Posterior cingulate gyrus (tissue), 11 donors: ENCODE measurements at regions not wholly inside any gene's neighbourhood (a gene's known extent, or its start where the extent isn't known, plus 50 kb on each side); places are given as distances from the start of the nearest gene placed in this dataset.
"Not testable (repeated sequence)": the region's sequence is repeated elsewhere in the genome, so short reads cannot be mapped to it uniquely, and the experiment has no call there.

Experiments used
- DNase-seq, 10 donors: peaks; one replicate each; pipeline versions ENCODE4 v3.0.0 to v3.0.0-alpha.2; 2020 to 2021; ENCODE audit warnings: mixed read lengths in 3 of 10
- intact Hi-C: fragments of 100-400 bp; cut with DNase I; formaldehyde crosslinking; loops from one replicate; pipeline ENCODE4 v1.15.1; 2023

DNA sequence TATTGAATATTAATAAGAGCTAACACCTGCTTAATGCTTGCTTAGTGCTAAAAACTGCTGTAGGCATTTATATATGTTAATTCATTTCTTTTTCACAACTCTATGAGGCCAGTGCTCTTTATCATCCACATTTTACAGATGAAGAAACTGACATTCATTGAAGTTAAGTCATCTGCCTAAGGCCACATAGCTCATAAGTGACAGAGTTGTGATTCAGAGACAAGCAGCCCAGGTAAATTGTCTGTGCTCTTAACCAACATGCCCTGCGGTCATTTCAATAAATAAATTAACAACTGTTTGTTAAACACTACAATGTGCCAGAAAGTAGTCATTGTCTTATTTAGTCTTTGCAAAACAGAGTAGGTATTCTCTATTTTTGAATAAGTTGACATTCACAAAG is 1354.4 kb upstream of the C9orf72 start:
- intact Hi-C loops: no loop called here

DNA sequence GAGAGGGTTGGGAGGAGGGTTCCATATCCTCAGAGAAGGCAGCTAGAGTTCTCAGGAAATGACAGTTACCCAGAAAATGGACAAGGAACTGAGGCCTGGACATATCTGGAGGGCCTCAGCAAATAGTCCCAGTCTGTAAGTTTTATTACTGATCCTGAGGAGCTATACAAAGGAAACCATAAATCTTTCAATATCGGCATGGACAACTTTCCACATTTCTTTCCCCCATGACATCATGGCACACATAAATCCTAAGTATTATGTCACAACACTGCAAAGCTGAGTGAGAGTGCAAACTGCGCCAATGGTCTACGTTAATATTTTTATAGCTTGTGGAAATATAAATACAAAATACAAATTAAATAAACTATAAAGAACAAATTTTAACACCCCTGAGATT is 1356.2 kb upstream of the C9orf72 start:
- no peak for DNase-seq
- intact Hi-C loops: no loop called here

More for the DNA sequence above, 1354.4 kb upstream of the C9orf72 start:
- DNase-seq: no peak

DNA sequence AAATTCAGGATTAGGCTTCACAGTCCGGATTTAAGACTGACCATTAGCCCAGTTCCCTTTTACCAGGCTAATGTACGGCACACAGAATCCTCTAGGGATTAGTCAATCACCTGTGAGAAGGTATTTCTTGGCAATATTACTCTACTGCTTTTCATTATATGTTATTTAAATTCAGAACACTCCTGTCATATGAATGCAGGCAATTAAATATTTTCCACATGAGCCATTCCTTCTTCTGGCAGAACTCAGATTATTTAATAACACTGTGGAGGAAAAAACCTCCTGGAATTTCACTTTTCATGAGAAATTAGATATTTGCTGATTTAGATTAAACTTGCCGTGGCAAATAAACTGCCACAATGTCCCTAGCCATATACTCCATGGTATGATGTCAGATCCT is 1357.5 kb upstream of the C9orf72 start:
- no peak for DNase-seq
- intact Hi-C loops: no loop called here

DNA sequence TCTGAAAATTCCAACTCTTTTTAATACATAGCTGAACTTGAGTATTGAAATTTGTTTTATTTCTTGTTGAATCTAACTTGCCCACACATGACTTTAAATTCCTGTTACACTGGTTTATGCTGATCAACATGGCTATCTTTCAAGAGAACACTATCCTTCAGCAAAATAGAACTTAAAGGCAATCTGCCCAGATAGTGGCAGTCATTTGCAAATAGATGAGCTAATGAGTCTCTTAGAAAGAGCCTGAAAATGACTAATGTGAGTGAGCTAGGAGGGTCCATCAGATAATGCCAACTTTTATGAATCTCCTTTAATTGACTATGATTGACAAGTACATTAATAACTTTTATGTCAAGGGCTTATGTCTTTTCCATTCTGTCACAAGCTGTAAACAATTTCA is 1360.8 kb upstream of the C9orf72 start:
- intact Hi-C loops: no loop called here
- no peak for DNase-seq

DNA sequence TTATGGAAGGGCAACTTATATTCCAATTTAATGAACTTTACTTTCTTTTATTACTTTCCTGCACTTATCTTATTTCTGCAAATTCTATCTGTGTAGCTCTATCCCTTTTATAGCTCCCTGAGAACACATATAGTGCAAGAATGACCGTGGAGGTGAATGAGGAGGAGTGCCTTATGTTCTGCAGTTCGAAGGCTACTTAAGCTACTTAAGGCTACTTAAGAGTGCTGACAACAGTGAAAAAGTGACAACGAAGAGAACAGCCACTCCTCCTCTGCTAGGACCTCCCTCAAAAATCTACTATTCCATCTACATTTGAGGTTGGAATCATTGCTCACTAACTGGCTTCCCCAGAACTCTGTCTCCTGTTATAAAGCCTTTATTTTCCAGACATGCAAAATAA is 1365.7 kb upstream of the C9orf72 start:
- DNase-seq: no peak
- intact Hi-C loops: no loop called here

DNA sequence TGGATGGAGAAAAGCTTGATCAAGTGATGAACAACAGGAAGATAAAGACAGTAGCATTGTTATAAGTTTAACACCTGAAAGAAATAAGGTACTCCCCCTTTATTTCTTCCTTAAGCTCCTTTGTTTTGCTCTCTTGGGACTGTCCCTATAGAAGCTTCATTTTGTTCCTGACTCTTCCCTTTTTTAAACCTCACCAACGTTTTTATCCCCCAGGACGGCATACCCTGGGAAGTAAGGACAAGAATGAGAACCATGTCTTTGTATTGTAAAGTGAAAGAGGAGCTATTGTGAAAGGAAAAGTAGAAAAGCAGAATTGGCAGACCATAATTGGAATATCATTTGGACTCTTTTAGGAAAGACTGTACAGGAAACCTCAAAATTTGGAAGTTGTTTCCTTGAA is 1368.6 kb upstream of the C9orf72 start:
- DNase-seq: no peak
- intact Hi-C loops: no loop called here

DNA sequence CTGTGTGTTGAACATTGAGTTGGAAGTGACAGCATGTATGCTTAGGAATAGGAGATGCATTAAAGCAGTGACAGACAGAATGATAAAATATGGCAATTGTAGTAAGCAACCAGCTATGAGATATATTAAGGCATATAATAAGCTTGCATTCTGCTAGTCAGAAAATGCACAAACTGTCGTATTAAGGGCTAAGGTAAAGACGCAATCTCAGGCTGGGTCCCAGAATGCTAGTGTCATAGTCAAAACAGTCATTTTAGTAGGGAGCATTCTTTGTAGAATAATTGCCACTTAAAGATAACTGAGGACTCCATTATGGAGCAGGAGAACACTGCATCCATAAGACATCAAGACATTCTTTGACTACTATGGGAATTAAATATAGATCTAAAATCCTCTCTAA is 1369.7 kb upstream of the C9orf72 start:
- intact Hi-C loops: no loop called here

DNA sequence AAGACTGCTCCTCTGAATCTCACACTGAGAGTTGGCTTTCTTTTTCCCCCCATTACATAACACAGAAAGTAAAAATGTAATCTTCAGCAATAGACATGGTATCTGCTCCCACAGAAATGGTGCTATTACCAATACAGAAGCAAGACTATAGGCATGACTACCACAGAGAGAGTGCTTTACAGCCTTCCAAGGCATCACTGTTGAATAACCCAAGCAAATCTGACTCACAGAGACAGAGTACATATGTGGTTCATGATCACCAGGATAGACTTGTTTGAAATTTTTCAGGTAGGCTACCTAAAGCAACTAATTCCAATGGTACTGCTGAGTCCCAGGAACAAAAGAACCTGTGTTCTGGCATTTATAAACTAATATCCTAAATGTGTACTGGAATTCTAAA is 1373.4 kb upstream of the C9orf72 start:
- DNase-seq: no peak
- intact Hi-C loops: no loop called here

More for the DNA sequence above, 1369.7 kb upstream of the C9orf72 start:
- DNase-seq: no peak

DNA sequence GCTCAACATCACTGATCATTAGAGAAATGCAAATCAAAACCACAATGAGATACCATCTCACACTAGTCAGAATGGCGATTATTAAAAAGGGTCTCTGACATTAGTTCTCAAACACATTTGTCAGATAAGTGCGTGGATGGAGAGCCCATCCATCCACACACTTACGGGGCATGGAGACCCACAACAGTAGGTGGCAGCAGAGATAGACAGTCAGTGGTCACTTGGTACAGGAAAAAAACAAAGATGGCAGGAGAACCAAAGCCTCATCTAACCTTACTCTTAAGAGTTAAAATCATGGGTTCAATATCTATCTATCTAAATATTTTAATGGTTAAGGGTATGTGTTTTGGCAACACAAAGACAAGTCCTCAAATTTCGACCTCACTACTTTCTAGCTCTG is 1378.7 kb upstream of the C9orf72 start:
- DNase-seq: no peak
- intact Hi-C loops: no loop called here

DNA sequence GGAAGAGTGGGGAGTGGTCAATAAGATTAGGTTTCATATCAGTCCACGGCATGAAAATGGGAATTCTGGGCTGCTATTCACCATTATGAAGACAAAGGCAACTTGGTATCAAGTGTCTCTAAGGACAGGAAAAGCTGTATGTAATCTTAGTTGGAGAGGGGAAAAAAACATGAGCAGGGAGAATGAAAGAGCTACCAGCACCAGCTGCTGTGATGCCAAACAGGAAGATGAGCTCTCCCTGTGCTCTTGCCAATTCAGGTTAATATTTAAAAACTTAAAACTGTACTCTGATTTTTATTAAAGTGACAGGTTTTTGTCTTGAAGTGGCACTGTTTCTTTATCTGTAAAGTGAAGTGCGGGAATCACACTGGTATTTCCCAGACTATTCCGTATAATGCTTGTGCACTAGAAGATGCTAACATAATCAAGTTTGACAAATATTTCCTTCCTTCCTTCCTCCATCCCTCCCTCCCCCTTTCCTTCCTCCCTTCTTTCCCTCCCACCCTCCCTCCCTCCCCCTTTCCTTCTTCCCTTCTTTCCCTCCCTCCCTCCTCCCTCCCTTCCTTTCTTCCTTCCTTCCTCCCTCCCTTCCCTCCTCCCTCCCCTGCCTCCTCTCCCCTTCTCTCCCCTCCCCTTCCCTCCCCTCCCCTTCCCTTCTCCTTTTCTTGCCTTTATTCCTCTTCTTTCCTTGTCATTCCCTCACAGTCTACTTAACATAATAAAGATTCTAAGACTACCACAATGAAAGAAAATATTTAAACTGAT is 1383.0 kb upstream of the C9orf72 start:
- intact Hi-C loops: no loop called here
- DNase-seq: no peak

DNA sequence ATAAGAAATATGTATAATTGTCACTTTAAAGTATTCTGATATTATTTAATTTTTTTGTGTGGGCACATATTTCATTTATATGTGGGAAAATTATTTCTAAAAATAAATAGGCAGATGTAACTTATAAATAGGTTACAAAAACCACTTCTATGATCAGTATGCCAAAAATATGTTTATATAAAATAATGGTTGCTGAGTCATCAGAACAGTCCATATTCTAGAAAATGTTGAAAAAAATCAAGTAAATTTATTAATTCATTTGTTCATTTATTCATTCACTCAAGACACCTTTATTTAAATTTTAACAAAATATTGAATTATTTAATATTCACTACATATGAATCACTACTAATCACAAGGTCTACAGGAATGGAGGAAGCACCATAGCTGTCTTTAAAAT is 1387.3 kb upstream of the C9orf72 start:
- intact Hi-C loops: no loop called here
- no peak for DNase-seq

DNA sequence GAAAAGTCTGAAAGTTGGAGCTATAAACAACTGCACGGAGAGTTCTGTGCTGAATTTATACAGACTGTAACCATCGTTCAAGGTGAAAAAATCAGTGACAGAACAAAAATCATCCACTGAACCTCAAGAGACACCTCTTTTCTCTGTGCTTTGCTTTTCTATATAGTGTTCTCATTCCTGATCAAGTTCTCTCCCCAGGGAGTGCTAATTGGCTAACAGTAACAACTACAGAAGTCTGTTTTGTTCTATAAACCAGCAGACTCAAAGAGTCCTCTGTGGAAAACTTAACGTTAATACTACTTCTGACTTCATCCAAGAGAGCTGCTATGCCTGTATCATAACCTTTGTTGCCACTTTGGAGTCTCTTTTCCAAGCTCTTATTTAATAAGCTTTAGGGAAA is 1388.3 kb upstream of the C9orf72 start:
- intact Hi-C loops: no loop called here
- no peak for DNase-seq

DNA sequence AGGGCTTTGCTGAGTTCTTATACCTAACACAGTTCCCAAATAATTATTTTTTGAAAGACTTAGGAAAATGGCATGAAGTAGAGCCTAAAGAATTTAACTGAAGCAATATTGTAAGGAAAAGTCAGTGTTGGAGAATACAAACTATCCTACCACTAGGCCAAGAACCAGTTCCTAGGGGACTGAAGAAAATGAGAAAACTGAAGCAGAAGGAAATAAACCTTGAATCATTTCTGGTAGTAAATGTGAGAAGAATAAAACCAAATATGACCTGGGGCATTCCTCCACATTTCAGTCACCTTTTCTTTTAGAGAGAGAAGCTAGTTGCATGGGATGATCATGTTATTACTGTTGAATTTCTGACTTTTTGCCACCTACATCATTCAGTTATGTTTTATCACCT is 1393.9 kb upstream of the C9orf72 start:
- no peak for DNase-seq
- intact Hi-C loops: no loop called here

DNA sequence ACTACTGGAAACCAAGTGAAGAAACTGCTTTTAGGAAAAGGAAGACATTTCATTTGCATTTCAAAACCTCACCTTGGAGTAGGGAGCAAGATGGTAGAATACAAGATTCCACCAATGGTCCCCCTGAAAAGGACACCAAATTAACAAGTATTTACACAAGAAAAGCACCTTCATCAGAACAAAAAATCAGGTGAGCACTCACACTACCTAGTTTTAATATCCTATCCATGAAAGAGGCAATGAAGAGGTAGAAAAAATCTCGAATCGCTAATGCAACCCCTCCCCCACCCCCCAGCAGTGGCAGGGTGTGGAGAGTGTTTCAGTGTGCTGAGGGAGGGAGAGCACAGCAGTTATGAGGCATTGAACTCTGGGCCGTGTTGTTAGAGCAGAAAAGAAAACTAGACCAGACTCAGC is 1397.0 kb upstream of the C9orf72 start:
- intact Hi-C loops: no loop called here

DNA sequence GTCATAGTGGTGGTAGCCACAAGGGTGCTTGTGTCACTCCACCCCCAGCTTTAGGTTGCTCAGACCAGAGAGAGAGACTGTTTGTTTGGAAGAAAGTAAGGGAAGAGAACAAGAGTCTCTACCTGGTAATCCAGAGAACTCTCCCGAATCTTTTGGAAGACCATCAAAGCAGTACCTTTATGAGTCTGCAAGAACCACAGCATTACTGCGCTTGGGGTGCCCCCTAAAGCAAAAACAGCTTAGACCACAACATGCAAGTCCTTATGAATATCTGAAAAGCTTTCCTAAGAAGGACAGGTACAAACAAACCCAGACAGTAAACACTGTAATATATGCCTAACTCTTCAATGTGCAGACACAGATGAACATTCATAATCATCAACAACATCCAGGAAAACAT is 1398.6 kb upstream of the C9orf72 start:
- intact Hi-C loops: no loop called here

More for the DNA sequence above, 1397.0 kb upstream of the C9orf72 start:
- DNase-seq: no peak

DNA sequence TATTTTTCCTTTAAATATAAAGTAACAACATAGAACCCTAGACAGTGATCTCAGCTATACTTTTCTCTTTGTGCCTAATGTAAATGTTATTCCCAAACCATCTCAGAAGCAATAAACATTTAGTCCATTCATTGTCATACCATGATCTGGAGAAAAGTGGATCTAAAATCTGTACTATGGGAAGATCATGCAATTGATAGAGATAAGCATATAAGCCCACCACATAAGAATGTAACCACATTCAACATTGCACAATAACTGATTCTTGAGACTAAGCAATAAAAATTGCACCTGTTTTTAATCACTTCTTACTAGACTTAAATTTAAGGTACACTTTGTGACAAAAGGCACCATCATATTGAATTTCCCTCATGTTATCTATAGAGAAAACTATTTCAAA is 1403.0 kb upstream of the C9orf72 start:
- DNase-seq: no peak
- intact Hi-C loops: no loop called here

More for the DNA sequence above, 1398.6 kb upstream of the C9orf72 start:
- no peak for DNase-seq

DNA sequence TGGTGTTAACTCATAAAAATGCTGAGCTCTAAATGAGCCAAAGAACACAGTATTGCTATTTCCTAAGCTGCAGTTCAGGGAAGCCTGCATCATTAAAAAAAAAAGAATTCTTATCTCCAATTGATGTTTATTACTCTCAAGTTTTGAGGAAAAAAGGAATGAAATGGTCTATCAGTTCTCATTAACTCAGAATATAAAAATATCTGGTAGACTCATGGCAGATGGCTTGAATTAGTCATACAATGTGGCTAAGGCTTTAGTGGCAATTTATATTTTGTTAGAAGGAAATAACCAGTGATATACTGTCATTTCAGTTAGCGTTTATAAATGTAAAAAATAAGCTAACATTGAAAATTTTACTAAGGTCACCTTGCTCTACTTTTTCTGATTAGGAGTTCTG is 1403.4 kb upstream of the C9orf72 start:
- intact Hi-C loops: no loop called here

DNA sequence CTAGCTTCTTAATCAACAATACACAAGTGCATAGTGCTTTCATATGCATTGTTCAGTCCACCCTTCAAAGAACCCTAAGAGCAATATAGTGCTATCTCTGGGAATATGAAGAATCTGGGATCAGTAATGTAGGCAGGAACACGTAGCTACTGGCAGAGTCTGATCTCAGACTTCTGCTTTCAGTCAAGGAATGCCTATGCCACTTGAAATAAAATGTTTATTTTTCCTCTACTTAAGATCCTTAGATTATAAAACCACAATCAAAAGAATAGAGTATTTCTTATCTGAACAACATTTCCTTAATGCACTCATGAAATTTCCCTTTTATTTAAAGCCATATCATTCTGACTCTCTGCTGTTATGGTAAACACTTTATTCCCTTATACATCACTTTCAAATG is 1407.8 kb upstream of the C9orf72 start:
- intact Hi-C loops: no loop called here
- DNase-seq: no peak

More for the DNA sequence above, 1403.4 kb upstream of the C9orf72 start:
- no peak for DNase-seq

DNA sequence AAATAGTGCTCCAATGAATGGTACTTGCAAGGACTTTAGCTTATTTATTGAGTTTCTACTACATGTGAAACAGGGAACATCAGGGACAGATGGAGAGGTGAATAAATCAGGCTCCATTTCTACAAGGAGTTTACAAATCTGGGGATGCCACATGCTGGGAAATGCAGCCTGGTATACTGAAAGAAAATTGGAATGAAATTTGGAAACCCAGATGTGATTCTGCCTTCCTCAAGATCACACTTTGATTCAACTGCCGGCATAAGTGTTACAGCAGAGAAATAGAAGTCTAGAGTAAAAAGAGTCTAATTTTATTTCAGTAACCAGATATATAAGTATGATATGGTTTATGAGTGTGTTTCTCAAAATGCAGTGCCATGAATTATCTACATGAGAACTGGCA is 1408.4 kb upstream of the C9orf72 start:
- intact Hi-C loops: no loop called here
- DNase-seq: no peak

DNA sequence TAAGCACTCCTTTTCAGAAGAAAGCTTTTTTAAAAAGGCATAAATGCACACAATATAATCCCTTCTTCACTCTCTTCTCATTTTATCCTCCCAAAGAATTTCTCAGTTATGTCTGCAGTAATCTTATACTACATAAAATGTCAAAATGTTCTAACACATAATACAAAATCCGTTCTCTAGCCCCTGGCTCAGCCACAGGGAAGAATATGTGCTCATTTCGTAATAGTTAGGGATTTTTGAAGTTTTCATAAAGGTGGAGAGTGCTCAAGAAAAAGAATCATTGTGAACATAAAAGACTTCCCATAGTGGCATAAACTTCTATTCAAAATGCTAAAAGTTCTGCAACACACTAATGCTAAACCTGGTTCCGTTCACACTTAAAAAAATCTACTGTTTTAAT is 1410.7 kb upstream of the C9orf72 start:
- intact Hi-C loops: no loop called here
- DNase-seq: no peak

DNA sequence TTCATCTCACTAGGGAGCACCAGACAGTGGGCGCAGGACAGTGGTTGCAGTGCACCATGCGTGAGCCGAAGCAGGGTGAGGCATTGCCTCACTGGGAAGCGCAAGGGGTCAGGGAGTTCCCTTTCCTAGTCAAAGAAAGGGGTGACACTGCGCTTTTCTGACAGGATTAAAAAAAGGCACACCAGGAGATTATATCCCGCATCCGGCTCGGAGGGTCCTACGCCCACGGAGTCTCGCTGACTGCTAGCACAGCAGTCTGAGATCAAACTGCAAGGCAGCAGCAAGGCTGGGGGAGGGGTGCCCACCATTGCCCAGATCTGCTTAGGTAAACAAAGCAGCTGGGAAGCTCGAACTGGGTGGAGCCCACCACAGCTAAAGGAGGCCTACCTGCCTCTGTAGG is 1416.7 kb upstream of the C9orf72 start:
- DNase-seq: peak in 2 of 10 donors; percentile 33 to 70
- intact Hi-C loops: not testable (repeated sequence)

DNA sequence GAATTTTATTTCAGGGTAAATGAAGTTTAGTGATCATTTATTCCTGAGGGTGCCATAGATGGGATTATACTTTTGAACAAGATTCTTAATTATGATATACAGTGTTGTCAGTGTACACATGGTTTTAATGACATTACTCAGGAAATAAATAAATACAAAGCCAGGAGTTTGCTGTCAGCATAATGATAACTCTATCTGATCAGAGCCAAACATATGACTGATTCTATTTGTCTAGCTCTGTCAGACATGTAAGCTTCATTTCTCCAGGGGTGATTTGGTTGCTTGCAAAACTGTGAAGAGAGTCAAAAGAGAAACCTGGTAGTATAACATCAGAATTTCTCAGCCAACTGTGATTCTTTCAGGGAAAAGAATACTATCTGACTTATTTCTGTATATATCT is 1425.8 kb upstream of the C9orf72 start:
- no peak for DNase-seq
- intact Hi-C loops: no loop called here

DNA sequence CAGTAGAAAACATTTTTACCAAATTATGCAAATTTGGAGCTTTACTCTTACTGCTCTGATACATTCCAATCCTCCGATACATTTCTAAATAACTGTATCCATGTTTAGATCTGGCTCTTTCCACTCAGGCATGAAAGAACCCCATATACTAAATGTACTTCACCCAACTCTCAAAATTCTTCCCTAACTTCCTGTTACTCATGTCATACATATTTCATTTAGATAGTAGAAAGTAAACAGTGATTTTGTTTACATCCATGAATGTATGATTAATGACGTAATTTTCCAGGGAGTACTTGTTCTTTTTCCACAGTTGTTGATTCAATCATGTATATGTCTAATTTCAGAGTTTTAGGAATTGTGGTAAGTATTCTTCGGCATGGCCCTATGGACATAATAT is 1426.5 kb upstream of the C9orf72 start:
- DNase-seq: no peak
- intact Hi-C loops: no loop called here
